A549 (cell line): ENCODE measurements at regions not wholly inside any gene's neighbourhood (a gene's known extent, or its start where the extent isn't known, plus 50 kb on each side); places are given as distances from the start of the nearest gene placed in this dataset.

Experiments
- ATAC-seq, 2 experiments: fragments of 200-7000 bp in 1 of 2; fragments of >200 bp in 1 of 2; cut with Nextera tagmentation in 1 of 2; cut with Tn5 transposase in 1 of 2; 3 replicates each; pipeline versions ENCODE4 v1.8.0 to v1.9.1; 2018 to 2020; ENCODE audit warnings: mild to moderate bottlenecking in 1 of 2, moderate library complexity in 1 of 2
- CTCF ChIA-PET: fragments of 300-600 bp; sonication (Branson Sonifier 250); formaldehyde crosslinking; extraction: SDS; loops from one replicate; lab custom pipeline; 2021; ENCODE audit warnings: antibody characterized with exemption, inconsistent platforms; lab: Yijun Ruan, JAX
- POLR2A ChIA-PET: fragments of 350-600 bp; formaldehyde crosslinking; extraction: SDS; loops from one replicate; lab custom pipeline; 2021; ENCODE audit warnings: antibody characterized with exemption, inconsistent platforms; lab: Yijun Ruan, JAX
- DNase-seq, 2 experiments: peaks; one replicate each; pipeline versions ENCODE4 v3.0.0 to v3.0.0-alpha.2; 2011 to 2016; ENCODE audit warnings: low read depth in 1 of 2, low spot score in 1 of 2
- FAIRE-seq: peaks from 2 replicates; lab custom pipeline; 2011; peaks lifted over from hg19 to GRCh38; lab: Jason Lieb, UNC
- H3K27ac ChIP-seq, 2 experiments: fragments of >200 bp; sonication (Bioruptor Twin); formaldehyde crosslinking; 3 replicates each; pipeline ENCODE4 v1.5.1; 2016 to 2017
- H3K4me1 ChIP-seq: fragments of >200 bp; sonication (Bioruptor Twin); formaldehyde crosslinking; 3 replicates; pipeline ENCODE4 v1.6.1; 2016
- H3K4me2 ChIP-seq: fragments of >200 bp; sonication (Bioruptor Twin); formaldehyde crosslinking; 3 replicates; pipeline ENCODE4 v1.6.1; 2016
- H3K4me3 ChIP-seq: fragments of >200 bp; sonication (Bioruptor Twin); formaldehyde crosslinking; 3 replicates; pipeline ENCODE4 v1.5.1; 2016
- H3K9me3 ChIP-seq: fragments of >200 bp; sonication (Bioruptor Twin); formaldehyde crosslinking; 3 replicates; pipeline ENCODE4 v1.6.1; 2016
- EHF ChIP-seq: fragments of 250-450 bp; sonication (Bioruptor Pico); IDR thresholded peaks from 2 replicates; pipeline ENCODE4 v1.5.0; 2020; ENCODE audit warnings: mild to moderate bottlenecking
- FOSL2 ChIP-seq, 2 experiments: fragments of 450-650 bp in 1 of 2; fragments of >200 bp in 1 of 2; sonication (Bioruptor Twin) in 1 of 2; formaldehyde crosslinking; IDR thresholded peaks; 2 replicates each; pipeline versions ENCODE4 v1.5.0 to v1.6.1; 2016 to 2020; ENCODE audit warnings: mild to moderate bottlenecking in 1 of 2, moderate library complexity in 1 of 2
- GATA3 ChIP-seq: IDR thresholded peaks from 2 replicates; pipeline ENCODE4 v1.6.1; 2012; ENCODE audit warnings: borderline replicate concordance
- HDAC2 ChIP-seq: fragments of 200-600 bp; sonication (generic); IDR thresholded peaks from 2 replicates; pipeline ENCODE4 v1.6.1; 2016
- HOXA7 ChIP-seq: fragments of 250-450 bp; sonication (Bioruptor Pico); IDR thresholded peaks from 2 replicates; pipeline ENCODE4 v1.5.0; 2020; ENCODE audit warnings: mild to moderate bottlenecking, moderate library complexity
- KDM1A ChIP-seq: fragments of 200-600 bp; sonication (generic); IDR thresholded peaks from 2 replicates; pipeline ENCODE4 v1.6.1; 2016; ENCODE audit warnings: low read depth, mild to moderate bottlenecking
- MAFK ChIP-seq: fragments of 450-650 bp; IDR thresholded peaks from 2 replicates; pipeline ENCODE4 v1.6.1; 2014; ENCODE audit not compliant: partially characterized antibody
- MYC ChIP-seq: IDR thresholded peaks from 2 replicates; pipeline ENCODE4 v1.6.1; 2012; ENCODE audit warnings: mild to moderate bottlenecking, inconsistent platforms, low read length, improper control_type of control experiment, borderline replicate concordance
- PHF8 ChIP-seq: fragments of 200-600 bp; sonication (generic); IDR thresholded peaks from 2 replicates; pipeline ENCODE4 v1.6.1; 2016; ENCODE audit warnings: low read depth, mild to moderate bottlenecking, antibody characterized with exemption, moderate library complexity, borderline replicate concordance
- POLR2A ChIP-seq: IDR thresholded peaks from 2 replicates; pipeline ENCODE4 v1.6.1; 2012; ENCODE audit warnings: mild to moderate bottlenecking, low read length
- RAD21 ChIP-seq, 2 experiments: fragments of >200 bp in 1 of 2; sonication (Bioruptor Twin) in 1 of 2; formaldehyde crosslinking in 1 of 2; IDR thresholded peaks in 1 of 2; conservative IDR thresholded peaks in 1 of 2; 2 replicates in 1 of 2; 3 replicates in 1 of 2; pipeline ENCODE4 v1.6.1; 2012 to 2018; ENCODE audit warnings: inconsistent platforms in 1 of 2
- RFX5 ChIP-seq: fragments of 450-650 bp; IDR thresholded peaks from 2 replicates; pipeline ENCODE4 v1.7.1; 2014; ENCODE audit warnings: antibody characterized with exemption, mild to moderate bottlenecking, moderate library complexity
- SREBF2 ChIP-seq: fragments of 450-650 bp; IDR thresholded peaks from 2 replicates; pipeline ENCODE4 v1.6.1; 2014; ENCODE audit warnings: mild to moderate bottlenecking, moderate library complexity
- TP53 ChIP-seq: fragments of 250-450 bp; sonication (Bioruptor Pico); IDR thresholded peaks from 2 replicates; pipeline ENCODE4 v1.5.0; 2021; ENCODE audit warnings: mild to moderate bottlenecking, moderate library complexity
- ZFP36 ChIP-seq: fragments of 450-650 bp; IDR thresholded peaks from 2 replicates; pipeline ENCODE4 v1.6.1; 2014; ENCODE audit warnings: borderline replicate concordance; ENCODE audit not compliant: partially characterized antibody
- WGBS: methylation state at CpG from one replicate; pipeline ENCODE4 v1.1.6; 2017; ENCODE audit errors: missing lambda C conversion rate; 5-methylcytosine and 5-hydroxymethylcytosine counted together
- TF ChIP-seq, protein P1 (sequence below): fragments of >200 bp; sonication (Bioruptor Twin); formaldehyde crosslinking; IDR thresholded peaks from 2 replicates; pipeline ENCODE4 v1.6.1; 2016
- TF ChIP-seq, protein P2 (sequence below): fragments of 250-450 bp; sonication (Bioruptor Pico); IDR thresholded peaks from 2 replicates; pipeline ENCODE4 v1.5.0; 2021; ENCODE audit warnings: mild to moderate bottlenecking, moderate library complexity, borderline replicate concordance
- TF ChIP-seq, protein P3 (sequence below): fragments of 200-600 bp; sonication (generic); IDR thresholded peaks from 2 replicates; pipeline ENCODE4 v1.6.1; 2016; ENCODE audit warnings: antibody characterized with exemption, mild to moderate bottlenecking, moderate library complexity
- TF ChIP-seq, protein P4 (sequence below): fragments of >200 bp; sonication (Bioruptor Twin); formaldehyde crosslinking; IDR thresholded peaks from 3 replicates; pipeline ENCODE4 v1.6.1; 2016
- TF ChIP-seq, protein P5 (sequence below): IDR thresholded peaks from 2 replicates; pipeline ENCODE4 v1.6.1; 2012
- TF ChIP-seq, protein P6 (sequence below): fragments of 150-350 bp; IDR thresholded peaks from 2 replicates; pipeline ENCODE4 v1.6.1; 2014; ENCODE audit warnings: low read depth, mild to moderate bottlenecking, low read length
- TF ChIP-seq, protein P7 (sequence below): IDR thresholded peaks from 2 replicates; pipeline ENCODE4 v1.6.1; 2012

DNA sequence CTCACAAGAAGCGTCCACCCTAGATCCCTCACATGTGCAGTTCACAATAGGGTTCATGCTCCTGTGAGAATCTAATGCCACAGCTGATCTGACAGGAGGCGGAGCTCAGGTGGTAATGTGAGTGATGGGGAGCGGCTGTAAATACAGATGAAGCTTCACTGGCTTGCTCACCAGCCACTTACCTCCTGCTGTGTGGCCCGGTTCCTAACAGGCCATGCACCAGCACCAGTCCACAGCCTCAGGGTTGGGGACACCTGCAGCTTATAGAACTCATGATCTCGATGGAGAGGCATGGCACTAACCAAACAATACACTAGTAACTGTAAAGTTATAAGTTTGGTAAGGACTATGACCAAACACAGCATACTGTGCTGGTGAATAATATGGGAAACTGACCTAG lies 368.0 kb upstream of the CDH5 start:
- DNase-seq (no peak), FAIRE-seq (no peak), ATAC-seq (no peak)
- CTCF ChIA-PET: no interaction called here
- POLR2A ChIA-PET: no interaction called here
- no peak overlapping the region for H3K4me2 ChIP-seq
- no peaks in the 10 kb centered on the region for H3K9me3 ChIP-seq
- H3K4me1 ChIP-seq: no peaks in the 10 kb centered on the region
- 3% methylated on average over 5 of the region's 5 CpGs for WGBS
- no peak for TF ChIP-seq FOSL2 (IDR thresholded peaks at IDR 0.05)
- TF ChIP-seq FOSL2 (CRISPR knock-in tag; IDR thresholded peaks at IDR 0.05): no peak
- TF ChIP-seq RFX5: no peak
- TF ChIP-seq GATA3: no peak
- TF ChIP-seq POLR2A: no peak
- TF ChIP-seq KDM1A: no peak
- TF ChIP-seq, protein P1, sequence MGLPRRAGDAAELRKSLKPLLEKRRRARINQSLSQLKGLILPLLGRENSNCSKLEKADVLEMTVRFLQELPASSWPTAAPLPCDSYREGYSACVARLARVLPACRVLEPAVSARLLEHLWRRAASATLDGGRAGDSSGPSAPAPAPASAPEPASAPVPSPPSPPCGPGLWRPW: no peak
- TF ChIP-seq, protein P2, sequence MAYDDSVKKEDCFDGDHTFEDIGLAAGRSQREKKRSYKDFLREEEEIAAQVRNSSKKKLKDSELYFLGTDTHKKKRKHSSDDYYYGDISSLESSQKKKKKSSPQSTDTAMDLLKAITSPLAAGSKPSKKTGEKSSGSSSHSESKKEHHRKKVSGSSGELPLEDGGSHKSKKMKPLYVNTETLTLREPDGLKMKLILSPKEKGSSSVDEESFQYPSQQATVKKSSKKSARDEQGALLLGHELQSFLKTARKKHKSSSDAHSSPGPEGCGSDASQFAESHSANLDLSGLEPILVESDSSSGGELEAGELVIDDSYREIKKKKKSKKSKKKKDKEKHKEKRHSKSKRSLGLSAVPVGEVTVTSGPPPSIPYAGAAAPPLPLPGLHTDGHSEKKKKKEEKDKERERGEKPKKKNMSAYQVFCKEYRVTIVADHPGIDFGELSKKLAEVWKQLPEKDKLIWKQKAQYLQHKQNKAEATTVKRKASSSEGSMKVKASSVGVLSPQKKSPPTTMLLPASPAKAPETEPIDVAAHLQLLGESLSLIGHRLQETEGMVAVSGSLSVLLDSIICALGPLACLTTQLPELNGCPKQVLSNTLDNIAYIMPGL (CRISPR knock-in tag): no peak
- TF ChIP-seq EHF (CRISPR knock-in tag): no peak
- no peak for TF ChIP-seq HOXA7 (CRISPR knock-in tag)
- no peak for TF ChIP-seq RAD21 (conservative IDR thresholded peaks at IDR 0.05 in 1 of 2, IDR thresholded peaks at IDR 0.05 in 1 of 2)
- no peak for TF ChIP-seq ZFP36
- TF ChIP-seq, protein P3, sequence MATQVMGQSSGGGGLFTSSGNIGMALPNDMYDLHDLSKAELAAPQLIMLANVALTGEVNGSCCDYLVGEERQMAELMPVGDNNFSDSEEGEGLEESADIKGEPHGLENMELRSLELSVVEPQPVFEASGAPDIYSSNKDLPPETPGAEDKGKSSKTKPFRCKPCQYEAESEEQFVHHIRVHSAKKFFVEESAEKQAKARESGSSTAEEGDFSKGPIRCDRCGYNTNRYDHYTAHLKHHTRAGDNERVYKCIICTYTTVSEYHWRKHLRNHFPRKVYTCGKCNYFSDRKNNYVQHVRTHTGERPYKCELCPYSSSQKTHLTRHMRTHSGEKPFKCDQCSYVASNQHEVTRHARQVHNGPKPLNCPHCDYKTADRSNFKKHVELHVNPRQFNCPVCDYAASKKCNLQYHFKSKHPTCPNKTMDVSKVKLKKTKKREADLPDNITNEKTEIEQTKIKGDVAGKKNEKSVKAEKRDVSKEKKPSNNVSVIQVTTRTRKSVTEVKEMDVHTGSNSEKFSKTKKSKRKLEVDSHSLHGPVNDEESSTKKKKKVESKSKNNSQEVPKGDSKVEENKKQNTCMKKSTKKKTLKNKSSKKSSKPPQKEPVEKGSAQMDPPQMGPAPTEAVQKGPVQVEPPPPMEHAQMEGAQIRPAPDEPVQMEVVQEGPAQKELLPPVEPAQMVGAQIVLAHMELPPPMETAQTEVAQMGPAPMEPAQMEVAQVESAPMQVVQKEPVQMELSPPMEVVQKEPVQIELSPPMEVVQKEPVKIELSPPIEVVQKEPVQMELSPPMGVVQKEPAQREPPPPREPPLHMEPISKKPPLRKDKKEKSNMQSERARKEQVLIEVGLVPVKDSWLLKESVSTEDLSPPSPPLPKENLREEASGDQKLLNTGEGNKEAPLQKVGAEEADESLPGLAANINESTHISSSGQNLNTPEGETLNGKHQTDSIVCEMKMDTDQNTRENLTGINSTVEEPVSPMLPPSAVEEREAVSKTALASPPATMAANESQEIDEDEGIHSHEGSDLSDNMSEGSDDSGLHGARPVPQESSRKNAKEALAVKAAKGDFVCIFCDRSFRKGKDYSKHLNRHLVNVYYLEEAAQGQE: no peak
- no peak for TF ChIP-seq TP53 (CRISPR knock-in tag)
- no peak overlapping the region for H3K4me3 ChIP-seq
- no peak overlapping the region for H3K27ac ChIP-seq

DNA sequence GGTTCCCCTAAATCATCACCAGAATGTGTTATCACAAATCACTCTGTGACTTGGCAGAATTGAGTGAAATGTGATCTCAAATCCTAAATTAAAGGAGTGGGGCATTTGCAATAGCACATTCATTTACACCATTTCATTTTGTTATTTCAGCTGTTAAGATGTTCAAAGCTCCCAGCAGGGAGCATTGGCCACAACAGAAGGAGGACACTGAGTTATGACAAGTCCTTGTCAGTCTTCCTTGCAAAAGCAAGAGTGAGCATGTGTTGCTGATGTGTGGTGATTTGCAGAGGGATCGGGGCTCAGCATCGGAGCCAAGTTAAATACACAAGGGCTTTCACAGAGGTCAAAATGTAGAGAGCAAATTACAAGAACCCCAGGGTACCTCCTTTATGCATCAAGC lies 372.2 kb upstream of the CDH5 start:
- Histone ChIP-seq H3K9me3 (no peaks in the 10 kb centered on the region), H3K4me3 (no peak overlapping the region), H3K4me1 (no peaks in the 10 kb centered on the region), H3K4me2 (no peak overlapping the region), H3K27ac (no peak overlapping the region)
- ChIA-PET CTCF (no interaction called here), POLR2A (no interaction called here)
- ATAC-seq (no peak), DNase-seq (no peak), FAIRE-seq (no peak)
- TF ChIP-seq, protein P4, sequence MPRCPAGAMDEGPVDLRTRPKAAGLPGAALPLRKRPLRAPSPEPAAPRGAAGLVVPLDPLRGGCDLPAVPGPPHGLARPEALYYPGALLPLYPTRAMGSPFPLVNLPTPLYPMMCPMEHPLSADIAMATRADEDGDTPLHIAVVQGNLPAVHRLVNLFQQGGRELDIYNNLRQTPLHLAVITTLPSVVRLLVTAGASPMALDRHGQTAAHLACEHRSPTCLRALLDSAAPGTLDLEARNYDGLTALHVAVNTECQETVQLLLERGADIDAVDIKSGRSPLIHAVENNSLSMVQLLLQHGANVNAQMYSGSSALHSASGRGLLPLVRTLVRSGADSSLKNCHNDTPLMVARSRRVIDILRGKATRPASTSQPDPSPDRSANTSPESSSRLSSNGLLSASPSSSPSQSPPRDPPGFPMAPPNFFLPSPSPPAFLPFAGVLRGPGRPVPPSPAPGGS: no peak
- WGBS: 46% methylated on average over 2 of the region's 2 CpGs

DNA sequence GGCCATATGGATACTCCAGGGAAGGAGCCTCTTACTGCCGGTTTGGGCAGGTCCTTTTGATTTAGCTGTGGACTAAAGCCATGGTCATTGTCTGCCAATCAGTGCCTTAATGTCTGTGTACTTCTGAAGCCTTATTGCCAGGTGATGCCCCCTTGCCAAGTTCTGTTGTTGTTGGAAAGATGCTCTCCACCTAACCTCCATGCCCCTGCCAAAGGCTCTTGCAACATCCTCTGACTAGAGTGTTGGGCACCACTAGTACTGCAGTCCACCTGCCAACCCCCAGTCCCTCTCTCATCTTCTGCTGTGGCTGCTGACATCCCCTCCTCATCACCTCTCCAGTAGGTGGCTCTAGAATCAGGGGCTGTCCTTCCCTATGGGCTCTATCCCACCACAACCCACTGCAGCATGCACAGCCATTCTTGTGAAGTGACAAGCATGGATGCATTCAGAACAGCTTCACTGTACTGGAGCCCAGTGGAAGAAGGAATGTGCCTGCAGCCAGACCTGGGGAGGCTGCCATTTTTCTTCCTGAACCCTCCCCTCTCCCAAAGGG lies 375.3 kb upstream of the CDH5 start:
- Histone ChIP-seq H3K4me1 (no peaks in the 10 kb centered on the region), H3K9me3 (no peaks in the 10 kb centered on the region), H3K27ac (no peak overlapping the region), H3K4me2 (no peak overlapping the region), H3K4me3 (no peak overlapping the region)
- ChIA-PET POLR2A (no interaction called here), CTCF (no interaction called here)
- 0% methylated on average over 1 of the region's 1 CpG for WGBS
- DNase-seq (no peak), FAIRE-seq (no peak), ATAC-seq (no peak)
- TF ChIP-seq SREBF2 (no peak), MYC (no peak), PHF8 (no peak), MAFK (no peak), HDAC2 (no peak)
- TF ChIP-seq, protein P1: no peak
- TF ChIP-seq, protein P5, sequence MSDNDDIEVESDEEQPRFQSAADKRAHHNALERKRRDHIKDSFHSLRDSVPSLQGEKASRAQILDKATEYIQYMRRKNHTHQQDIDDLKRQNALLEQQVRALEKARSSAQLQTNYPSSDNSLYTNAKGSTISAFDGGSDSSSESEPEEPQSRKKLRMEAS: no peak
- TF ChIP-seq, protein P6, sequence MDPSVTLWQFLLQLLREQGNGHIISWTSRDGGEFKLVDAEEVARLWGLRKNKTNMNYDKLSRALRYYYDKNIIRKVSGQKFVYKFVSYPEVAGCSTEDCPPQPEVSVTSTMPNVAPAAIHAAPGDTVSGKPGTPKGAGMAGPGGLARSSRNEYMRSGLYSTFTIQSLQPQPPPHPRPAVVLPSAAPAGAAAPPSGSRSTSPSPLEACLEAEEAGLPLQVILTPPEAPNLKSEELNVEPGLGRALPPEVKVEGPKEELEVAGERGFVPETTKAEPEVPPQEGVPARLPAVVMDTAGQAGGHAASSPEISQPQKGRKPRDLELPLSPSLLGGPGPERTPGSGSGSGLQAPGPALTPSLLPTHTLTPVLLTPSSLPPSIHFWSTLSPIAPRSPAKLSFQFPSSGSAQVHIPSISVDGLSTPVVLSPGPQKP: no peak
- TF ChIP-seq, protein P7, sequence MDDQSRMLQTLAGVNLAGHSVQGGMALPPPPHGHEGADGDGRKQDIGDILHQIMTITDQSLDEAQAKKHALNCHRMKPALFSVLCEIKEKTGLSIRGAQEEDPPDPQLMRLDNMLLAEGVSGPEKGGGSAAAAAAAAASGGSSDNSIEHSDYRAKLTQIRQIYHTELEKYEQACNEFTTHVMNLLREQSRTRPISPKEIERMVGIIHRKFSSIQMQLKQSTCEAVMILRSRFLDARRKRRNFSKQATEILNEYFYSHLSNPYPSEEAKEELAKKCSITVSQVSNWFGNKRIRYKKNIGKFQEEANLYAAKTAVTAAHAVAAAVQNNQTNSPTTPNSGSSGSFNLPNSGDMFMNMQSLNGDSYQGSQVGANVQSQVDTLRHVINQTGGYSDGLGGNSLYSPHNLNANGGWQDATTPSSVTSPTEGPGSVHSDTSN: no peak
- TF ChIP-seq, protein P2 (CRISPR knock-in tag): no peak
